ENCODE measurements at regions not wholly inside any gene's neighbourhood (a gene's known extent, or its start where the extent isn't known, plus 50 kb on each side); places are given as distances from the start of the nearest gene placed in this dataset.

- TF ChIP-seq, protein P1, sequence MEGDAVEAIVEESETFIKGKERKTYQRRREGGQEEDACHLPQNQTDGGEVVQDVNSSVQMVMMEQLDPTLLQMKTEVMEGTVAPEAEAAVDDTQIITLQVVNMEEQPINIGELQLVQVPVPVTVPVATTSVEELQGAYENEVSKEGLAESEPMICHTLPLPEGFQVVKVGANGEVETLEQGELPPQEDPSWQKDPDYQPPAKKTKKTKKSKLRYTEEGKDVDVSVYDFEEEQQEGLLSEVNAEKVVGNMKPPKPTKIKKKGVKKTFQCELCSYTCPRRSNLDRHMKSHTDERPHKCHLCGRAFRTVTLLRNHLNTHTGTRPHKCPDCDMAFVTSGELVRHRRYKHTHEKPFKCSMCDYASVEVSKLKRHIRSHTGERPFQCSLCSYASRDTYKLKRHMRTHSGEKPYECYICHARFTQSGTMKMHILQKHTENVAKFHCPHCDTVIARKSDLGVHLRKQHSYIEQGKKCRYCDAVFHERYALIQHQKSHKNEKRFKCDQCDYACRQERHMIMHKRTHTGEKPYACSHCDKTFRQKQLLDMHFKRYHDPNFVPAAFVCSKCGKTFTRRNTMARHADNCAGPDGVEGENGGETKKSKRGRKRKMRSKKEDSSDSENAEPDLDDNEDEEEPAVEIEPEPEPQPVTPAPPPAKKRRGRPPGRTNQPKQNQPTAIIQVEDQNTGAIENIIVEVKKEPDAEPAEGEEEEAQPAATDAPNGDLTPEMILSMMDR (IDR thresholded peaks at IDR 0.05; ENCODE audit: poor library complexity, severe bottlenecking): no peak
- Histone ChIP-seq H3K9me3 (ENCODE audit: severe bottlenecking) (no peaks in the 10 kb centered on the region), H3K4me3 (ENCODE audit: severe bottlenecking) (no peak overlapping the region), H3K4me1 (ENCODE audit: insufficient read depth, poor library complexity, severe bottlenecking) (peaks cover 10% of the 10 kb centered on the region), H3K36me3 (ENCODE audit: low read depth) (no peaks in the 10 kb centered on the region), H3K27ac (ENCODE audit: poor library complexity, severe bottlenecking) (no peak overlapping the region), H3K27me3 (ENCODE audit: insufficient read depth, poor library complexity, severe bottlenecking) (no peaks in the 10 kb centered on the region)
- ATAC-seq (ENCODE audit: low read depth) (no peak), DNase-seq (ENCODE audit: low spot score) (no peak)
Measured at GRCh38 chr1:78373676-78374075, 117.1 kb upstream of the PTGFR start.

DNA sequence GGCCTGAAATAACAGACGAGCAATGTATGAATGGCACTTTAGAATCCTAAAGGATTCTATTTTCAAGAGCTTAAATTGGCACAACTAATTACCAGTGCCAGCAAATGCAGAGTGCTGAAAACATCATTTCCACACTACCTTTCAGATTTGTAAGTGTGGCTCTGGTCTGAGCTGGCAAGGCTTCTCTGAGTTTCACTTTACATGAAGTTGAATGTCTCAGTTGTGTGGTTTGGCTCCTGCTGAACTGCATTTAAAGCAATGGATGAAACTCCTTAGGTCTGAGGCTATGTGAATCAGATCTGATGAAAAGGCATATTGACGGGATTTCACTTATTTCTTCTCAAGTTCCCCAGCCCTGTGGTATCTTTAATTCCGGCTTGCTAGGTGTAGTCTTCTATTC, 114.8 kb upstream of the PTGFR start:
- H3K36me3 ChIP-seq (ENCODE audit: low read depth): no peaks in the 10 kb centered on the region
- TF ChIP-seq, protein P1 (IDR thresholded peaks at IDR 0.05; ENCODE audit: poor library complexity, severe bottlenecking): no peak
- H3K27me3 ChIP-seq (ENCODE audit: insufficient read depth, poor library complexity, severe bottlenecking): no peaks in the 10 kb centered on the region
- no peak for DNase-seq (ENCODE audit: low spot score)
- no peak overlapping the region for H3K27ac ChIP-seq (ENCODE audit: poor library complexity, severe bottlenecking)
- no peaks in the 10 kb centered on the region for H3K4me1 ChIP-seq (ENCODE audit: insufficient read depth, poor library complexity, severe bottlenecking)
- H3K4me3 ChIP-seq (ENCODE audit: severe bottlenecking): no peak overlapping the region
- no peaks in the 10 kb centered on the region for H3K9me3 ChIP-seq (ENCODE audit: severe bottlenecking)
- ATAC-seq (ENCODE audit: low read depth): no peak

GRCh38 chr1:78377356-78377928, 113.3 kb upstream of the PTGFR start:
- no peaks in the 10 kb centered on the region for H3K9me3 ChIP-seq (ENCODE audit: severe bottlenecking)
- no peak overlapping the region for H3K27ac ChIP-seq (ENCODE audit: poor library complexity, severe bottlenecking)
- H3K4me3 ChIP-seq (ENCODE audit: severe bottlenecking): no peak overlapping the region
- ATAC-seq (ENCODE audit: low read depth) (peak; percentile 96), DNase-seq (ENCODE audit: low spot score) (no peak)
- no peaks in the 10 kb centered on the region for H3K27me3 ChIP-seq (ENCODE audit: insufficient read depth, poor library complexity, severe bottlenecking)
- H3K36me3 ChIP-seq (ENCODE audit: low read depth): no peaks in the 10 kb centered on the region
- TF ChIP-seq, protein P1 (IDR thresholded peaks at IDR 0.05; ENCODE audit: poor library complexity, severe bottlenecking): no peak
- H3K4me1 ChIP-seq (ENCODE audit: insufficient read depth, poor library complexity, severe bottlenecking): no peaks in the 10 kb centered on the region

DNA sequence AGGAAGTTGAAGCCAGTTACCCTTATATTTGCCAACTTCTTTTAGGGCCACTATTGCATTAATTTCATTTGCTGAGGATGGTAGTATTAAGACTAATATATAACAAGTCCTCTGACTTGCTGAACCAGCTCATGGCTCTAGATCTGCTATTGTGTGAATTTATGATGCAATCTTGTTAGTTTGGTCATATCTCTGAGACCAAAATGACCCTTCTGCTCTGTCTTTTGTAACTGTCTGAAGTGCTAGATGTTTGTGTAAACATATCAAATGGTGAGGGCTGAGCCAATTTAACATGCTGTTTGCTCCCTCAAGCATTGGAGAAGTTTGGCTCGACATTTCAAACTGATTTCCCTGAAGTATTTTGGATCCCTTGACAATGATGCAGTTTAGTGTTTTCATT, 106.9 kb upstream of the PTGFR start:
- H3K27me3 ChIP-seq (ENCODE audit: insufficient read depth, poor library complexity, severe bottlenecking): no peaks in the 10 kb centered on the region
- TF ChIP-seq, protein P1 (IDR thresholded peaks at IDR 0.05; ENCODE audit: poor library complexity, severe bottlenecking): no peak
- H3K36me3 ChIP-seq (ENCODE audit: low read depth): no peaks in the 10 kb centered on the region
- DNase-seq (ENCODE audit: low spot score) (no peak), ATAC-seq (ENCODE audit: low read depth) (no peak)
- H3K4me1 ChIP-seq (ENCODE audit: insufficient read depth, poor library complexity, severe bottlenecking): no peaks in the 10 kb centered on the region
- H3K4me3 ChIP-seq (ENCODE audit: severe bottlenecking): no peak overlapping the region
- H3K9me3 ChIP-seq (ENCODE audit: severe bottlenecking): no peaks in the 10 kb centered on the region
- no peak overlapping the region for H3K27ac ChIP-seq (ENCODE audit: poor library complexity, severe bottlenecking)

DNA sequence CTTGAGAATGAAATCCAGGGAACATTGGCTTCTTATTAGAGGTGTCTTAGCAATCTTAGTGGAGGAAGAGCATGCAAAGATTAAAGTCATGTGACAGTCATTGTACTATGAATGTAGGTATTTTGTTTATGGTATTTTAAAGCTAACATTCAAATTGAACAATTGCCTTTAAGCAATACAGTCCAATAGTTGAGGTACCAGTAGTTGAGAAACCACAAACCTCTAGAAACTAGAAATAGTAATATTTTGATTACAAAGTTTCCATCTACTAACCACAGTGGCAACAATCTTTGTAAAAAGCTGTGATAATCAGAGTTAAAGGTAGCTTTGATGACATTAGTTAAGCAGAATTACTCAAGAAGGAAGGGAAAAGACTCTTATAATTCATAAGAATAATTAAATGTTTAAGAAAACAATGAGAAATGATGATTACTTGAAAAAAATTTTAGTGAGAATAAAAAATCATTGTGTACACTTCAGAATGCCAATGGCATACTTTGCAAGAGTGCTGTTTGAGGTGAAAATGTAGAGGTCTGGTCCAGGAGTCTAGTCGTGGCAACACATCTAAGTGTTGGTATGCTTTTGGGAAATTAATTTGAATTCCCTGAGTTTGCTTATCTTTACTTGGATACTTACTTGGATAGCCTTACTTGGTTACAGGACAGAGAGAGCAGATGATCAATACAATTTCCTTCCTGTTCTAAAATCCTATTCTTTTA, 104.9 kb upstream of the PTGFR start:
- no peak overlapping the region for H3K27ac ChIP-seq (ENCODE audit: poor library complexity, severe bottlenecking)
- TF ChIP-seq, protein P1 (IDR thresholded peaks at IDR 0.05; ENCODE audit: poor library complexity, severe bottlenecking): no peak
- H3K27me3 ChIP-seq (ENCODE audit: insufficient read depth, poor library complexity, severe bottlenecking): no peaks in the 10 kb centered on the region
- ATAC-seq (ENCODE audit: low read depth) (no peak), DNase-seq (ENCODE audit: low spot score) (no peak)
- no peak overlapping the region for H3K4me3 ChIP-seq (ENCODE audit: severe bottlenecking)
- H3K36me3 ChIP-seq (ENCODE audit: low read depth): no peaks in the 10 kb centered on the region
- H3K9me3 ChIP-seq (ENCODE audit: severe bottlenecking): no peaks in the 10 kb centered on the region
- no peaks in the 10 kb centered on the region for H3K4me1 ChIP-seq (ENCODE audit: insufficient read depth, poor library complexity, severe bottlenecking)
